ENCODE measurements at regions not wholly inside any gene's neighbourhood (a gene's known extent, or its start where the extent isn't known, plus 50 kb on each side); places are given as distances from the start of the nearest gene placed in this dataset.
"Not testable (repeated sequence)": the region's sequence is repeated elsewhere in the genome, so short reads cannot be mapped to it uniquely, and the experiment has no call there.

- no peak for DNase-seq
These were observed 218.6 kb upstream of the C1orf87 start for GRCh38 chr1:60292140-60292539.

GRCh38 chr1:60290393-60290792, 216.8 kb upstream of the C1orf87 start:
- no peak for DNase-seq

GRCh38 chr1:60287536-60287935, 214.0 kb upstream of the C1orf87 start:
- no peak for DNase-seq

- DNase-seq: no peak
These were observed 210.1 kb upstream of the C1orf87 start for GRCh38 chr1:60283690-60284089.

- DNase-seq: peak; percentile 92
These were observed 207.9 kb upstream of the C1orf87 start for GRCh38 chr1:60281360-60281932.

- DNase-seq: peak; percentile 16
These were observed 207.2 kb upstream of the C1orf87 start for GRCh38 chr1:60280819-60281218.

- DNase-seq: peak; percentile 20
These were observed 206.7 kb upstream of the C1orf87 start for GRCh38 chr1:60280256-60280655.

GRCh38 chr1:60279798-60280197, 206.2 kb upstream of the C1orf87 start:
- no peak for DNase-seq

- peak; percentile 84 for DNase-seq
These were observed 203.7 kb upstream of the C1orf87 start for GRCh38 chr1:60277269-60277668.

- DNase-seq: no peak
These were observed 201.1 kb upstream of the C1orf87 start for GRCh38 chr1:60274422-60275290.

- no peak for DNase-seq
These were observed 199.6 kb upstream of the C1orf87 start for GRCh38 chr1:60273185-60273584.

GRCh38 chr1:60271041-60271440, 197.5 kb upstream of the C1orf87 start:
- no peak for DNase-seq

- DNase-seq: no peak
These were observed 194.9 kb upstream of the C1orf87 start for GRCh38 chr1:60268451-60268850.

- no peak for DNase-seq
These were observed 192.3 kb upstream of the C1orf87 start for GRCh38 chr1:60265560-60266535.

- DNase-seq: no peak
These were observed 189.1 kb upstream of the C1orf87 start for GRCh38 chr1:60262701-60263100.

- no peak for DNase-seq
These were observed 184.0 kb upstream of the C1orf87 start for GRCh38 chr1:60257531-60257930.

- no peak for DNase-seq
These were observed 182.0 kb upstream of the C1orf87 start for GRCh38 chr1:60255565-60255964.

- DNase-seq: no peak
These were observed 177.9 kb upstream of the C1orf87 start for GRCh38 chr1:60251426-60251825.

GRCh38 chr1:60247467-60247866, 173.9 kb upstream of the C1orf87 start:
- DNase-seq: not testable (repeated sequence)

GRCh38 chr1:60245324-60245723, 171.8 kb upstream of the C1orf87 start:
- DNase-seq: no peak

GRCh38 chr1:60244906-60245305, 171.3 kb upstream of the C1orf87 start:
- DNase-seq: no peak

GRCh38 chr1:60235275-60235674, 161.7 kb upstream of the C1orf87 start:
- DNase-seq: no peak

GRCh38 chr1:60234776-60235175, 161.2 kb upstream of the C1orf87 start:
- DNase-seq: no peak

Measured in NCI-H82 (cell line).